Colonic mucosa (tissue), 4 donors: ENCODE measurements at regions not wholly inside any gene's neighbourhood (a gene's known extent, or its start where the extent isn't known, plus 50 kb on each side); places are given as distances from the start of the nearest gene placed in this dataset.

Source experiments
- DNase-seq: peaks from one replicate; pipeline ENCODE4 v3.0.0-alpha.2; 2020
- H3K27ac ChIP-seq: fragments of 200-600 bp; one replicate; pipeline ENCODE4 v1.8.0; 2021
- H3K27me3 ChIP-seq: fragments of 200-600 bp; one replicate; pipeline ENCODE4 v1.8.0; 2021
- H3K36me3 ChIP-seq: fragments of 200-600 bp; one replicate; pipeline ENCODE4 v1.8.0; 2021
- H3K4me1 ChIP-seq: fragments of 200-600 bp; one replicate; pipeline ENCODE4 v1.8.0; 2021; ENCODE audit warnings: mild to moderate bottlenecking
- H3K4me3 ChIP-seq: fragments of 200-600 bp; one replicate; pipeline ENCODE4 v1.8.0; 2021
- H3K9ac ChIP-seq, 2 donors: one replicate each; pipeline ENCODE4 v1.7.0; 2013; ENCODE audit warnings: control low read depth in 2 of 2, low read depth in 2 of 2, low read length in 2 of 2
- H3K9me3 ChIP-seq: fragments of 200-600 bp; one replicate; pipeline ENCODE4 v1.8.0; 2021
- intact Hi-C: fragments of 100-400 bp; cut with DNase I; formaldehyde crosslinking; loops from one replicate; pipeline ENCODE4 v1.14.1; 2022
- TF ChIP-seq, protein P1 (sequence below): fragments of 200-600 bp; IDR thresholded peaks from one replicate; pipeline ENCODE4 v1.8.0; 2022; ENCODE audit warnings: antibody characterized with exemption, mild to moderate bottlenecking
- donor health status: healthy.
- donor health status: DM: no; HTN: no; CAD: no.
- donor health status: DM: no; HTN: no; CAD: no.

DNA sequence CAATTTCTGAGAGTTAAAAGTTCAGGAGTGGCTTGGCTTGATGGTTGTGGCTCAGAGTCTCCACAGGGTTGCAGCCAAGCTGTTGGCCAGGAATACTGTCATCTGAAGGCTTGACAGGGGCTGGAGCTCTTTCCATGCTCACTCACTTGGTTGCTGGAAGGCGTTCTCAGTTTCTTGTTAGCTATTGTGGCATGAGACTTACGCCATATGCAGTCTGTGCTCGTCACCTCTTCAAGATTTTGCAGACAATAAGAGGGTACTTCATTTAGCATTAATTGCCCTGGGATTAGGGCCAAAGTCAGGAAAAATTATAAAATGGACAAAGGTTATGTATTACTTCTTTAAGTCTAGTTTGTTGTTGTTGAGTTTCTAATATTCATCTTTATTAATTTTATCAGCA, 380.6 kb upstream of the MAP3K7 start:
- H3K27ac ChIP-seq = no peak overlapping the region
- H3K27me3 ChIP-seq = no peaks in the 10 kb centered on the region
- TF ChIP-seq, protein P1, sequence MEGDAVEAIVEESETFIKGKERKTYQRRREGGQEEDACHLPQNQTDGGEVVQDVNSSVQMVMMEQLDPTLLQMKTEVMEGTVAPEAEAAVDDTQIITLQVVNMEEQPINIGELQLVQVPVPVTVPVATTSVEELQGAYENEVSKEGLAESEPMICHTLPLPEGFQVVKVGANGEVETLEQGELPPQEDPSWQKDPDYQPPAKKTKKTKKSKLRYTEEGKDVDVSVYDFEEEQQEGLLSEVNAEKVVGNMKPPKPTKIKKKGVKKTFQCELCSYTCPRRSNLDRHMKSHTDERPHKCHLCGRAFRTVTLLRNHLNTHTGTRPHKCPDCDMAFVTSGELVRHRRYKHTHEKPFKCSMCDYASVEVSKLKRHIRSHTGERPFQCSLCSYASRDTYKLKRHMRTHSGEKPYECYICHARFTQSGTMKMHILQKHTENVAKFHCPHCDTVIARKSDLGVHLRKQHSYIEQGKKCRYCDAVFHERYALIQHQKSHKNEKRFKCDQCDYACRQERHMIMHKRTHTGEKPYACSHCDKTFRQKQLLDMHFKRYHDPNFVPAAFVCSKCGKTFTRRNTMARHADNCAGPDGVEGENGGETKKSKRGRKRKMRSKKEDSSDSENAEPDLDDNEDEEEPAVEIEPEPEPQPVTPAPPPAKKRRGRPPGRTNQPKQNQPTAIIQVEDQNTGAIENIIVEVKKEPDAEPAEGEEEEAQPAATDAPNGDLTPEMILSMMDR = no peak
- no peak overlapping the region for H3K4me3 ChIP-seq
- no peaks in the 10 kb centered on the region for H3K4me1 ChIP-seq
- no peak for DNase-seq
- no peaks in the 10 kb centered on the region for H3K36me3 ChIP-seq
- H3K9me3 ChIP-seq = no peaks in the 10 kb centered on the region
- H3K9ac ChIP-seq = no peak overlapping the region
- intact Hi-C loops = no loop called here

DNA sequence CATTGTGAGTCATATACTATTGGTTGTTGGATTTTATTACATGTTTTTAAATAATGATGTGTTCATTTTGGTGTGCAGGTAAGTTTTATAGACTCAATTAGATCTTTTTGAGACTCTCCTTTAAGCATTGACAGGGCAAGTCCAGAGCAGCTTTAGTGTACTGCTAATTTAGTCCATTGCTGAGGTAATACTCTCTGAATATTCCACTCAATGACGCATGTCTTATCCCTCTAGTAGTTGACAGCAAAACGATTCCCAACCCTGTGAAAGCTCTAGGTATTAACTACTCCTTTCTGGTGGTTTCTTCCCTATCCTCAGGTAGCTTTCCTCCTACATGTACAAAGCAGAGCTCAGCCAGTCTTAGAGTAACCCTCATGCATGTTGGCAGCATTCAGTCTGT, 373.5 kb upstream of the MAP3K7 start:
- Histone ChIP-seq H3K9ac (no peak overlapping the region), H3K4me3 (no peak overlapping the region), H3K36me3 (no peaks in the 10 kb centered on the region)

DNA sequence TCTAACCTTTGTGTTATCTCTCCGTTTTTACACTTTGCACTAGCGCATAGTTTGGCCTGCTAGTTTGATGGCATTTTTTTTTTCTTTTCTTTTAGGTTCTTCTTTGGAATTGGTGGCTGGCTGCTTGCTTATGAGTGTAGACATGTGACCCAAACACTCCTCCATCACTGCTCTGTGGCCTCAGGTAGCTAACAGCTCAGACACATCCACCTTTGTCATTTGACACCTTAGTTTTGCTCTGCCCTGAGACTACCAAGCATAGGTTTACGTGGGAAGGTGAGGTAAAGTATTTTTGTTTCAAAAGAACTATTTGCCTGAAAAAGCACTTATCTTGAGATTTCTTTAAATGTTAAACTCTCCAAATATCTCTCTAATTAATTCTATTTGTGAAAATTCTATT, 368.4 kb upstream of the MAP3K7 start:
- Histone ChIP-seq H3K27me3 (no peaks in the 10 kb centered on the region), H3K9me3 (no peaks in the 10 kb centered on the region), H3K4me3 (no peak overlapping the region), H3K27ac (no peak overlapping the region), H3K4me1 (no peaks in the 10 kb centered on the region), H3K9ac (no peak overlapping the region), H3K36me3 (no peaks in the 10 kb centered on the region)
- intact Hi-C loops = no loop called here
- TF ChIP-seq, protein P1 = no peak
- DNase-seq = no peak

More for the DNA sequence above, 373.5 kb upstream of the MAP3K7 start:
- intact Hi-C loops = no loop called here
- Histone ChIP-seq H3K27me3 (no peaks in the 10 kb centered on the region), H3K4me1 (no peaks in the 10 kb centered on the region), H3K27ac (no peak overlapping the region), H3K9me3 (no peaks in the 10 kb centered on the region)
- TF ChIP-seq, protein P1 = no peak
- DNase-seq = no peak

DNA sequence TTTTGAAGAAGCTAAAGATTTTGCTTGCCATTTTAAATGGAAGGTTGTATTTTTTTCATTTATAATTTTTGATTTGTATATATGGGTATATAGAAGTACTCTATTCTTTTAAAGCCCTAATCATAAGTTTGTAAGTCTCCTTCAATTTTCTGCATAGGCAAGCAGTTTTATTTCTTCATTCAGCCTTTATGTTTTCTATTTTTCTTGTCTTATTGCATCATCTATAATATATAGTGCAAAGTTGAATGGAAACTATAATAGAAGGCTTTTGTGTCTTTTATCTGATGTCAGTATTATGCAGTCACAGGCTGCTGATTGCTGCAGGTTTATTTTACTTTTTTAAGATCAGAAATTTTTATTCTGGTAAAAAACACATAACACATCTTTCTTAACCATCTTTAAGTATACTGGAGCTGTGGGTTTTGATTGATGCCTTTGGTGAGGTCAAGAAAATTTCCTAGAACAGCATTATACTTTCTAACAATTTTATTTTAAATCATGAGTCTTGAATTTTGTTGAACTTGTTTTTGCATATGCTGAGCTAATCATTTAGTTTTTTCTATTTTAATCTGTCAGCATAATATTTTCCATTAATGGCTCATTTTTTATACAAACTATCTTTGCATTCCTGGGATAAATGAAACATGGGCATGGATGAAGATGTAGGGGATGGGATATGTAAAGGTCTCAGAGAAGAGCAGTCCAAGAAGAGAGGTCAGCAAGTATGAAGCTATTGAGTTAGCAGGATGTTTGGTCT, 366.7 kb upstream of the MAP3K7 start:
- TF ChIP-seq, protein P1 = no peak
- no peak overlapping the region for H3K4me3 ChIP-seq
- H3K4me1 ChIP-seq = no peaks in the 10 kb centered on the region
- no peaks in the 10 kb centered on the region for H3K36me3 ChIP-seq
- DNase-seq = no peak
- H3K27me3 ChIP-seq = no peaks in the 10 kb centered on the region
- H3K27ac ChIP-seq = no peak overlapping the region
- no peak overlapping the region for H3K9ac ChIP-seq
- no peaks in the 10 kb centered on the region for H3K9me3 ChIP-seq
- intact Hi-C loops = no loop called here

DNA sequence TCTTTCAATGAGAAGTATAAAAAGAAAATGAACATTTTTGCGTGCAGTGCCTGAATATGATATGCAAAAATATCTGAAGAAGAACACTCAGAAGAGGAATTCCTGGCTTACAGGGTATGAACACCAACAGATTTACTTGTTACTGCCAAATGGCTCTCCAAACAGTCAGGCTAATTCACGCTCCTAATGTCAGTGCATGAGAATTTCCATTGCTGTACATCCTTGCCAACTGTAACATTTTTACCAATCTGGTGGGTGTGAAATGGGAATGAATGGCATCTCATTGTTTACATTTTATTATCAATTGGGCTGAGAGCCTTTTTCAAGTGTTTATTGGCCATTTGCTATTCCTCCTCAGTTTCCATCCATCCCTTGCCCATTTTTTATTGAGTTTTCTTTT, 365.3 kb upstream of the MAP3K7 start:
- no peaks in the 10 kb centered on the region for H3K27me3 ChIP-seq
- TF ChIP-seq, protein P1 = no peak
- no peak overlapping the region for H3K27ac ChIP-seq
- intact Hi-C loops = no loop called here
- no peak overlapping the region for H3K9ac ChIP-seq
- H3K36me3 ChIP-seq = no peaks in the 10 kb centered on the region
- H3K9me3 ChIP-seq = no peaks in the 10 kb centered on the region
- no peak overlapping the region for H3K4me3 ChIP-seq
- no peak for DNase-seq
- no peaks in the 10 kb centered on the region for H3K4me1 ChIP-seq
